Stimulated activated CD8-positive, alpha-beta memory T cell treated with anti-CD3 and anti-CD28 coated beads, Interleukin-7, amount 100 ng/mL, for 48 hours (primary cell): ENCODE measurements at regions not wholly inside any gene's neighbourhood (a gene's known extent, or its start where the extent isn't known, plus 50 kb on each side); places are given as distances from the start of the nearest gene placed in this dataset.
"Not testable (repeated sequence)": the region's sequence is repeated elsewhere in the genome, so short reads cannot be mapped to it uniquely, and the experiment has no call there.

Experiments
- DNase-seq, 2 donors: peaks; one replicate each; pipeline ENCODE4 v3.0.0-alpha.2; 2020; ENCODE audit warnings: low read depth in 1 of 2; ENCODE audit errors: extremely low read depth in 1 of 2

DNA sequence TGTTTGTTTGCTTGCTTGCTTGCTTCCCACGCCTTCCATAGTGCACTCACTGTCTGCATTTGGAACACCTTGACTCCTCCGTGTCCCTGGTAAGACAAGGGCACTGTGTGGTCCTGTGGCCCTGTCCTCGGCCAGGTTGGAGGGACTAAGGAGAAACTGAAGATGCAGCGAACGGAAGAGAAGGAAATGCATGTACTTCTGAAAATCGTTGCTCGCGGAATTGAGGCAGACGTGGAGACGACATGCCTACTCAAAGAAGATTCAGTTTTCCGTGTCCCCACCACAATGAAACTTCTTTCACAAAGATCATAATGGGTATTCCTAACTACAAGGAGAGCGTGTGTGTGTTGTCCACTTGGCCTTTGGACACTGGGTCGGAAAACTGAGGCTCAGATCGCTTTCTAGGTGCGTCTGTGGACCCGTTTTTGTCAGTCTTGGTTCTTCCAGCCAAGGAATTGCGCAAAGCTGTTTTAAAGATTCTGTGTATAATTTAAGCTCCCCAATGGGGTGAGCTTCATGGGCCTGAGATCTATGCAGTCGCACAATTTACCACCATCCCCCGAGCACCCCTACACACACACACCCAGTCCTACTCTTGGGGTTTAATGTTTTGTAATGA, 120.4 kb upstream of the ZNF184 start:
- no peak for DNase-seq

DNA sequence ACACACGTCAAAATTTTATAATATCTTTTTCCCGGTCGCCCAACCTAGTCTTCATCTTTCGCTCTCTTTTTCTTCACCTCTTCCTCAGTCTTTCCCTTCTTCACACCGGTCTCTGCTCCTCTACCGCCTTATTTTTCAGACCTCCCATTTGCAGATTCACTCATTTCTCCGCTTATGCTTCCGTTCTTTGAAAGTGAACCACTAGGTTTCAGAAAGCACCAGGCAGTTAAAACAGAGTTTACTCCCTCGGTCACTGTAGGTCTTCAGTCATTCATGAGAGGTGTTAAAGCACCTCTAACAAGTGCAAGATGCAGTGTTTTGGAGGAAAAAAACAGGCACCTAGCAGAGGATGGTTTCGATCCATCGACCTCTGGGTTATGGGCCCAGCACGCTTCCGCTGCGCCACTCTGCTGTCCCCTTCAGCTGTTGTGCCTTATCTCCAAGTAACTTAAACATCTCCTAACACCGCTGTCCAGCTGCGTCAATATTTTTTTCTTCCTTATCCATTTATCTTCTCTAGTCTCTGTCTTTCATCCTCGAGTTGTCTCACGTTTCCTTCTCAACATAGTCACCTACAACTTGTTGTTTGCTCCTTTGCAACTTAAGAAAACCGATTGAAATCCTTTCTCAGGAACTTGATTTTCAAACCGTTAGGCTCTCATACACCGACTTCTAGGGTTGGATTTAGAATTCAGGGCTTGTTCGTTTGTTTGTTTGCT, 119.7 kb upstream of the ZNF184 start:
- peak in 1 of 2 donors; percentile 27 for DNase-seq

DNA sequence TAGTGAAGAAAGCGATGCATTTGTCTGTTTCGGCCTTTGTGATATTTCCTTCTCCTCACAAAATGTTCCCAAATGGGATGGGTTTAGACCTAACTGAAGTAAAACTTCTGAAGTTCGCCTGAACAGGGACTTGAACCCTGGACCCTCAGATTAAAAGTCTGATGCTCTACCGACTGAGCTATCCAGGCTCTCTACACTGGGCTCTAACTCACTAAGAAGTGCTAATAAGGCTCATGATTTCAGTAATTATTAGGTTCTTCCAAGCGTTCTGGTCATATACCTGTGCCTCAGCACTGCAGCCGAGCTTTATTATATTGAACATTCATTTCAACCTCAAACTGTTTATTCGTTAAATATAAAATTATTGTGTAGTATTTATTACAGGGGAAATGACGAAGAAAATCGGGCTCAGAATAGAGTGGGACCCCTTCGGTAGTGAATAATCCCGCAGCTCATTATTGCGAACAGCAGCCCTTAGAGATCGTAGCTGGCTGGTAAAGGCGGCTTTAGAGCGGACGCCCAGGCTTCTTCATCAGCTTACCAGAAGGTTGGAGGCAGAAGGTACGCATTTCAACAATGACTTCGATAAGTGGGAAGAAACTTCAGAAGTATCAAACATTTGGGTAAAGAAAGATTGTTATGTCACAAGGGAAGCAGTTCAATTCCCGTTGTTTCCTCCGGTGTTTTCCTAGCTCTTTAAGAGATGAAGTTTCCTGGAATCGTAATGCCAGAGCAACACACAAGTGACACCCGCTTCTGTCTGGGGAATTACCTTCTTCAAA, 119.0 kb upstream of the ZNF184 start:
- no peak for DNase-seq

DNA sequence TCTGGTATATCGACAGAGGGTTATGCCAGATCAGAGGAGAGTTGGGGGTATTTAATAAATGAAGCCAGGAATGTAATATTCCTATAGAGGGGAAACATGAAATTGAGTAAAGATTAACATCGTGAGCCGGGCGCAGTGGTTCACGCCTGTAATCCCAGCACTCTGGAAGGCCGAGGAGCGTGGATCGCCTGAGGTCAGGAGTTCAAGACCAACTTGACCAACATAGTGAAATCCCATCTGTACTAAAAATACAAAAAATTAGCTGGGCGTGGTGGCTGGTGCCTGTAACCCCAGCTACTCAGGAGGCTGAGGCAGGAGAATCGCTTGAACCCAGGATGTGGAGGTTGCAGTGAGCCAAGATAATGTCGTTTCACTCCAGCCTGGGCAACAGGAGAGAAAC, 112.4 kb upstream of the ZNF184 start:
- DNase-seq = not testable (repeated sequence)

DNA sequence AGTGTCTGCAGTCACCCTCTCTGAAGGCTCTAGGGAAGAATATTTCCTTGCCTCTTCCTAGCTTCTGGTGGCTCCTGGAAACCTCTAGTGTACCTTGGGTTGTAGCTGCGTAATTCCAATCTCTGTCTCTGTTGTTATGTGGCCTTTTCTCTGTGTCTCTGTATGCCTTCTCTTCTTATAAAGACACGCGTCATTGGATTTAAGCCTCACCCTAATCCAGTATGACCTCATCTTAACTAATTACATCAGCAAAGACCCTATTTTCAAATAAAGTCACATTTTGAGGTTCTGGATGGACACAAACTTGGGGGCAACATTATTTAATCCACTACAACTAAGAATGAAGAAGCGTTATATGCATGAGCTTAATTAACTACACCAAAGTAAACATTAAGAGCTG, 111.4 kb upstream of the ZNF184 start:
- DNase-seq = no peak

DNA sequence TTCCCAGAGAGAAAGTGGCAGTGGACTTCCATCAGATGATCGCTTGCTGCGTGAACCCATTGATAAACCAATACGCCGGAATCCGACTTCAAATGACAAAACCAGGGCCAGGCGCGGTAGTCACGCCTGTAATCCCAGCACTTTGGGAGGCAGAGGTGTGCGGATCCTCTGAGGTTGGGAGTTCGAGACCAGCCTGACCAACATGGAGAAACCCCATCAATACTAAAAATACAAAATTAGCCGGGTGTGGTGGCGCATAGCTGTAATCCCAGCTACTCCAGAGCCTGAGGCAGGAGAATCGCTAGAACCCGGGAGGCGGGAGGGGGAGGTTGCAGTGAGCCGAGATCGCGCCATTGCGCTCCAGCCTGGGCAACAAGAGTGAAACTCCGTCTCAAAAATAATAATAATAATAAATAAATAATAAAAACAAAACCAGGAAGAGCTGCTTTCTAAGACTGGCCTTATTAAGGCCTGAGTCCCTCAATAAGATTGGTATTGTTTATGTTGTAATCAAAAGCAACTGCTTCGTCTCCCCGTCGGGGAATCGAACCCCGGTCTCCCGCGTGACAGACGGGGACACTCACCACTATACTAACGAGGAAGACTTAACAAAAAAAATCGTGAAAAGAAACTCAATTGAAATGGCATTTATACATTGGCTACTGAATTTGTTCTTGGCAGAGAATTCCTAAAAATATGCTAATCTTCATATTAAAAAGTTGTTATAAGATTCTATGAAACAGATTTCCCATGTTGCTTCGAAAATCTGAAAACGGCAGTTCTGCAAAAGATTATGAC, 110.2 kb upstream of the ZNF184 start:
- peak in 1 of 2 donors; percentile 34 for DNase-seq

DNA sequence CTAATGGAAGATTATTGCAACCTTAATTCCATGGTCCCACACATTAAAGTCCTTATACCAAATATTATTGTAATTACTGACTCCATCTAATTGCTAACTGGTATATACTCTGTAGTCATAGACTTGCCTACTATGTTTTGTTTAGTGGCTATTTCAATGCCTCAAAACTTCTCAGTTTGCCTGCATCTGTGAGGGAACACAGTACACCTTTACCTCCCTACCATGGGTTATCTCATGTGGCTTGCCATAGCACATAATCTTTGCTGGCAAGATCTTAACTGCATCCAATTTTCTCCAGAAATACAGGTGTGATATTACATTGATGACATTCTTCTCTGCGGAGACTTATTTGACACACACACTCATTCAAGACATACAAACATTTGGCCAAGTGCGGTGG, 107.1 kb upstream of the ZNF184 start:
- DNase-seq = no peak

DNA sequence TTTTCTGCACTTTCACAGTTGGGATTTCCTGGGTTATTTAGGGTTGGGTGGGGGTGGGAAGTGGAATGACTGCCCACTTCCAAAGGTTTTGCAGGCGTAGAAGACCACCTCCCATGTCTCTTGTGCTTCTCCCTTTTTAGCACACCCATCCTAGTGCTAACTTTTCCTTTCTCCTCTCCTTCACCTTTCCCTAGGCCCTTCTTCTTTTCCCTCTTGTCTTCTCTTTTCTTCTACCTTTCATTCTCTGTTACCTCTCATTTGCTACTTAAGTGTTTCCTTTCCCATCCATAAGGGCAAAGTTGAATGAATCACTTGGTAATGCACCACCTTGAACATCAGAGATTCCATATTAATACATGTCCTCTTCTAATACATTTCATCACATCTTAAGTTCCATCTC, 105.0 kb upstream of the ZNF184 start:
- no peak for DNase-seq

DNA sequence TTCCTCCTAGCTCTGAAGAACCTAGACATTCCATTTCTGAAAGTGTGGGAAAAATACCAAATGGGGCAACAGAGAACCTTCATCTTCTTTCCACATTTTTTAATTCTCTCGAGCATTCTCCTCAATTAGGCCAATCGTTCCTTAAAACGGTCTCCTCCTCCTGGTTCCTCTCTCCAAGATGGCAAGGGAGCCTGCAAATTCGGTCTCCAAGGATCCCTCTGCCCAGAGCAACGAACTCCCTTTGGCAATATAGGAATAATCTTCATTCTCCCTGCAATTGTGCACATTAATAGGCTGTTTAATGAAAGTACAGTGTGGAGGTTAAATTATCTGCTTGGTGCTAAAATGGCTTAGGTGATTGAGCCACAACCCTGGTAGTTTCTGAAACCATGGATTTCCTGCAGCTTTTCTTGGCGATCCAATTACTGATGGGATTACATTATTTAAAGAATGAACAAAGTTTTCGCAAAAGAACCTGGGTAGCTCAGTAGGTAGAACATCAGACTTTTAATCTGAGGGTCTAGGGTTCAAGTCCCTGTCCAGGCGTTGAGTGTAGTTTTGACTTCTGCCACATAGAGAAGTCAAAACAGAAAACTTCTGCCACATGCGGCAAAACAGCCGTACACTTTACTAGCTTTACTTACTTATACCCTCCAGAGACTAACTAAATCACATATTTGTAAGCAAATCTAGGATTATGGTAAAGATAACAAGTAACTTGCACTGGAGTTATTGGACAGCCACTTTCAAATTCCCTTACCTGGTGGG, 102.9 kb upstream of the ZNF184 start:
- no peak for DNase-seq

DNA sequence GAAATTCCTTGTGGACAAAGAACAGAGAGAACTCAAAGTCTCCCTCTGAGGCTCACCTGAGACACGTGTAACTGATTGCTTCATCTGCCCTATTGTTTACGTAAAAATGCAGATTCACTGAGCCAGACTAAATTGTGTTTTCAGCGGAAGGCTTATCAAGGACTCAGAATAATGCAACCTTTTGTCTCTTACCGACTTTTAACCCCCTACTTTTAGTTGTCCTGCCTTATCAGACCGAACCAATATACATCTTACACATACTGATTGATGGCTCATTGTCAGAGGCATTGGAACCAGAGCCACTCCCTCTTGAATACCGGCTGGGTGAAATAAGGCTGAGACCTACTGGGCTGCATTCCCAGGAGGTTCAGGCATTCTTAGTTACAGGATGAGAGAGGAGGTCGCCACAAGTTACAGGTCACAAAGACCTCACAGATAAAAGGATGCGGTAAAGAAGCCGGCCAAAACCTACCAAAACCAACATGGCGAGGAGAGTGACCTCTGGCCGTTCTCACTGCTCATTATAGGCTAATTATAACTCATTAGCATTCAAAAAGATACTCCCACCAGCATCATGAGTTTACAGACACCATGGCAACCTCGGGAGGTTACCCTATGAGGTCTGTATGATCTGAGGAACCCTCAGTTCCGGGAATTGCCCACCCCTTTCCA, 95.5 kb upstream of the ZNF184 start:
- no peak for DNase-seq

DNA sequence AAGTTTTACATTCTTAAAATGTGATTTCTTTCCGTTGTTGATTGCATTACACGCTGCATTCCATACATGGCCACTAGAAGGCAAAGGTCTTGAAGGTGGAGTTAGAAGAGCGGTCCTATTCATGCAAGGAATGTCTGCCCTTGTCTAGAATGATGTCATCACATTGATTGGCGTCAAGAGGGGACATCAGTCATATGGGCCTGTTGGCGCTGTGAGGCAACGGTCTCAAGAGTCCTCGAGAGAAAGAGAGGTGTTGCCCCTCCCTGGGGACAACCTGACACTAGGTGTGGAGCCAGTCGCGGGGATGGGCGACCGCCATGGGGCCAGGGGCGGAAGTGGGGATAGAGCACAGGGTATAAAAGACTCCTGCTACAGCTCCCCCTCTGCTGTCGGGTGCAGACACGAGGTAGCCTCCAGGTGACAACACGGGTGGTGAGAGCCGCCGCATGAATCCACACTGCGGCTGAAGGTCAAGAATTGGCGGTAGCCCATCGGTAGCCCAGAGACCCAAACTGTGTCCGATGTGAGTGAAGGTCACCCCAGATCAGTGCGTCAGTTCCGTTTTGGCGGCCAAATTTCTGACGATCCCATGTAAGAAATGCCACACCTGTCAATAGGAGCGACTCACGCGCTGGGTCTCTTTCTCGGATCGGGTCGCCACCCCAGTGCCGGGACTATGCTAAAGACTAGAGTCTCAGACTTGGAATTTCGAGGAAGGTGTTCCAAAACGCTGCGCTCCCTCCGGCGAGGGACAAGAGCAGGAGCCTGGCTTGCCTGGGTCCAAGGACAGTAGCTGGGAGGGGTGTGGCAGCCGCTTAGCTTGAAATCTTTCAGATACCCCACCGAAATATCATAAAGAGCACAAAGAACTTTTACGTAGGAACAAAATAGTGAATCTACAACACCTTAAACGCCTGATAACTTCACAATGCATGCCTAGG, 93.2 kb upstream of the ZNF184 start:
- DNase-seq = no peak

DNA sequence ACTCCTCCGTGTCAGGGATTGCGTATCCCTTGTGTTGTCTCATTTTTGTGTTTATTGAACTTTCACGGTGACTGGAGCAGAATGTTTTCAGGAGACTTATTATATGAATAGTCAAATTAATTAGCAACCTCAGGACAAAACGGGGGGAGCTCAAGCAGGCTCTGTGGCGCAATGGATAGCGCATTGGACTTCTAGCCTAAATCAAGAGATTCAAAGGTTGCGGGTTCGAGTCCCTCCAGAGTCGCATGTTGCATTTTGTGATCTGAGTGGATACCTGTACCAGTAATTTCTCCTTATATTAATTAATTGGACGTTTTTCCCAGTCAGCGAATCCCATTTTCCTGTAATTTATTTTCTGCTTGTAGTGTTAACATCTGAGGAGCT, 89.1 kb upstream of the ZNF184 start:
- DNase-seq = no peak

DNA sequence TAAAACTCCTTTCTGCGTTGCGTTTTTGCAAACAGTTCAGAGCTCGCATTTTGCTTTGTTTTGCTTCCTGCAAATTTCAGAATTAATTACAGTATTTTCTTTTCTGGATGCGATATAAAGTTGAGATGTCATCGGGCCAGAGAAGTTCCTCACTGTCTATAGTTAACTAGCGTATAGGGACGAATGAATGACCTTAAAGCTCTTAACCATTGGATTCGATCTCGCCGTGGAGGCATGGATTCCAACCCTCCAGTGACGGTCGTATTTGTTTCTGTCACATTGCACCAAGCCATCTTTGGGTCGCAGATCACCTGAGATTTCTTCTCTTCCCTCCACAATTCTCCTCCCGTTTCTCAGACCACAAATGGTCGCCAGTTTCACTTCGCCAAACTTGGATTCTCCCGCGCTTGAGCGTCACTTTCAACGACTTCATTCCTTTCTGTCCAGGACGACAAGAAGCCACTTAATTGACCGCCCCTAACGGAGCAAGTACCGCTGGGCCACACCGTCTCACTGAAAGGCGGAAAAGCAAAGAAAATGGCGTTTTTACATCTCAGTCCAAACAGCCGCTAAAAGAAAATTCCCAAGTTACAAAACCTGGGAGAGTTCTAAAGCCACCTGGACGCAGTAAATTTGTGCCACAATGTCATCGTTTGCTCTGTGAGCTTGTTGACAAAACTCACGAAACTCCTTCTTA, 85.3 kb upstream of the ZNF184 start:
- DNase-seq = no peak

DNA sequence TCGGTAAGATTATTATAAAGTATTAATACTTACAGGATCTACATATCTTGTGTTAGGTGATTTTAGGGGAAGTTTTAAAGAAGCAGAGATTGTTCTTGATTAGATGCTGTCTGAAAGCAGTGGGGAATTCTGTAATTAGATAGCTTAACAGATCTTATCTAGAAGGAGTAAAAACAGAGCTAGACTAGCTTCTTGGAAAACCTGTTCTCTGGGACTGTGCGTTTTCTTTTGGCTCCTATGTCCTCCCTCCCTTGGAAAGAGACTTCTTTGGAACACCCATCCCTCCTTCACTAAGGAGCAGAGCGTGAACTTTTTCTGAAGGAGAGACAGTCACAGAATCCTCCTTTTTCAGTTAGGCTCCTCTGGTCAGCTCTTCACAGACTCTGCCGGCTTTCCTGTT, 83.5 kb upstream of the ZNF184 start:
- DNase-seq = no peak

DNA sequence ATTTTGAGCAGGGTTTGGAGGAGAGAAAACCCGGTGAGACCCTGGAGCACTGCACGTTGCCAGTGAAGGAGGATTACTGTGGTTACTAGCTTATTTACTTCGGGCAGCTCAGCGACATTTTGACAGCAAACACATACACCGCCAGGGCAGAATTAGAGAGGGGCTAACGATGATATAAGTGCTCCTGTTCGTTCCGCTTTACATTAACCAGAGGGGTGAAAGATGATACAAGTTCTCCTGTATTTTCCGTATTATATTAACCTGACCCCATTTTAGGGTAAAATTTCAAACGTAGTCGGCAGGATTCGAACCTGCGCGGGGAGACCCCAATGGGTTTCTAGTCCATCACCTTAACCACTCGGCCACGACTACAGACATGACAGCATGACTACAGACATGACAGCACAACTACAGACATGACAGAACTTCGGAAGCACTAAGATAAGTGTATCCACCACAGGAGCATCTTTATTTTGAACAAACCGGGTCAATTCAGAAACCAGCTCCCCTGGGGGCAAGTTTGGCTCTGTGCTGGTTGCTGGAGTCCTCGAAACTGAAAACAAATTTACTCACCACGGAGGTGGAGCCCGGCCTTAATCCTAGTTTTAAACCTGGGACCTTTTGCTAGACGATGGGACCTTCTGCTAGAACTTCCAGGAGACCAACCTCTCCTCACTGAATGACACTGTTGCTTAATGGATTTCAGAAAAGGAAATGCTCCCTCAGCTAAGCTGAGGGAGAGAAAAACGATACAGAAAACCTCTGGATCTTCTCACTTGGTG, 80.4 kb upstream of the ZNF184 start:
- DNase-seq = peak; percentile 31 to 43

DNA sequence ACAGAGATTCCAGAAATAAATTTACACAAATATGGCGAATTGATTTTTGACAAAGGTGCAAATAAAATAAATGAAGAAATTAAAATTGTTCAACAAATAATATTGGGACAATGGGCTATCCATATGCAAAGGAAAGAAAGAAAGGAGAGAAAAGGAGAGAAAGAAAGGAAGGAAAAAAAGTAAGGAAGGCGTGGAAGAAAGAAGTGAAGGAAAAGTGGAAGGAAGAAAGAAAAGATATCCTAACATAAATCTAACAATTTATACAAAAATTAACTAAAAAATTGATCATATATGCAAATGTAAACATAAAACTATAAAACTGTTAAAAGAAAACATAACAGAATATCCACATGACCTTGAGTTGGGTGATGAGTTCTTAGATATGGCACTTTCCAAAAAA, 78.7 kb upstream of the ZNF184 start:
- no peak for DNase-seq

DNA sequence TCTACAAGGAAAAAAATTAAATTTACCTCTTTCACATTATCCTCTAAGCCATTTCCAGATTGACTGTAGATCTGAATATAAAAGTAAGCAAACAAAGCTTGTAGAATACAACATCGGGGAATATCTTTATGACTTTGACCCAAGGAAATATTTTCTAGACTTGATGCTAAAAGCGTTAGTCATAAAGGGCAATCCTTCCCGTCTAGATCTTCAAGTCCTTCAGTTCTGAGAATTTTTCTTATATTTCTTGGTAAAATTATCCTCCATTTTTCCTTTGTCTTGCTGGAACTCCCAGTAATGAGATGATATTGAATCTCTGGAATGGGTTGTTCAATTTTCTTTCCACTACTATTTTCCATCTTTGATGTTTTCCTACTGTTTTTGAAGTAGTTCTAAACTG, 77.8 kb upstream of the ZNF184 start:
- no peak for DNase-seq

DNA sequence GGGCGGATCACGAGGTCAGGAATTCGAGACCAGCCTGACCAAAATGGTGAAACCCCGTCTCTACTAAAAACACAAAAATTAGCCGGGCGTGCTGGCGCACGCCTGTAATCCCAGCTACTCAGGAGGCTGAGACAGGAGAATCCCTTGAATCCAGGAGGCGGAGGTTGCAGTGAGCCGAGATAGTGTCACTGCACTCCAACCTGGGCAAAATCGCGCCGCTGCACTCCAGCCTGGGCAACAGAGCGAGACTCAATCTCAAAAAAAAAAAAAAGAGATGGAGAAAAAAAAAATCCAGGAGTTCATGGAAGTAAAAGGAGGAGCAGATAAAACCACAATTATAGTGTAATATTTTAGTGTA, 76.3 kb upstream of the ZNF184 start:
- not testable (repeated sequence) for DNase-seq
